ENCODE measurements at regions not wholly inside any gene's neighbourhood (a gene's known extent, or its start where the extent isn't known, plus 50 kb on each side); places are given as distances from the start of the nearest gene placed in this dataset.
A peak's percentile ranks its signal among the peaks of the same experiment; 100 is the strongest.

DNA sequence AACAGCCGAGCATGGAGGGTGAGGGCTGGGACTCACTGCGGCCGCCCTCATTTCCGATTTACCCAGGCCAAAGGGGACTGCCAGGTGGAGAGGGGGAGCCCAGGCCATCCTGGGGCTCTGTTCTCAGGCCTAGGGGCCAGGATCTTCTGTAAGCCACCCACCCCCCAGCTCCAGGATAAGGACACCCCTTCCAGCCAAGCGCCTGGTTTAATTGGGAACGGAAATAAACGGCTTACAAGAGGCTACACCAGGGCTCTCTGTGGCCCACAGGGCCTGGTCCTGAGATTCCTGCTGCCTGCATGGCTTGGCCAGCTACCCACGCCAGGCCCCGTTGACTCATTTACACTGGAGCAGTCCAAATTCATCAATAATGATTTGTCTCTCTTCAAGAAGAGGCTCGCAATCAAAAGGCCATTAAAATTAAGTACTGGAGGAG, 68.1 kb upstream of the TOP1 start:
- H3K4me3 ChIP-seq, result no peak overlapping the region
- no peaks in the 10 kb centered on the region for H3K9me3 ChIP-seq
- intact Hi-C loops (cut with DNase I; ENCODE audit: low total_unique reads), result no loop called here
- no peaks in the 10 kb centered on the region for H3K36me3 ChIP-seq
- TF ChIP-seq, protein P1, sequence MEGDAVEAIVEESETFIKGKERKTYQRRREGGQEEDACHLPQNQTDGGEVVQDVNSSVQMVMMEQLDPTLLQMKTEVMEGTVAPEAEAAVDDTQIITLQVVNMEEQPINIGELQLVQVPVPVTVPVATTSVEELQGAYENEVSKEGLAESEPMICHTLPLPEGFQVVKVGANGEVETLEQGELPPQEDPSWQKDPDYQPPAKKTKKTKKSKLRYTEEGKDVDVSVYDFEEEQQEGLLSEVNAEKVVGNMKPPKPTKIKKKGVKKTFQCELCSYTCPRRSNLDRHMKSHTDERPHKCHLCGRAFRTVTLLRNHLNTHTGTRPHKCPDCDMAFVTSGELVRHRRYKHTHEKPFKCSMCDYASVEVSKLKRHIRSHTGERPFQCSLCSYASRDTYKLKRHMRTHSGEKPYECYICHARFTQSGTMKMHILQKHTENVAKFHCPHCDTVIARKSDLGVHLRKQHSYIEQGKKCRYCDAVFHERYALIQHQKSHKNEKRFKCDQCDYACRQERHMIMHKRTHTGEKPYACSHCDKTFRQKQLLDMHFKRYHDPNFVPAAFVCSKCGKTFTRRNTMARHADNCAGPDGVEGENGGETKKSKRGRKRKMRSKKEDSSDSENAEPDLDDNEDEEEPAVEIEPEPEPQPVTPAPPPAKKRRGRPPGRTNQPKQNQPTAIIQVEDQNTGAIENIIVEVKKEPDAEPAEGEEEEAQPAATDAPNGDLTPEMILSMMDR (IDR thresholded peaks at IDR 0.05), result no peak
- TF ChIP-seq POLR2A (IDR thresholded peaks at IDR 0.05) (no peak), POLR2AphosphoS5 (IDR thresholded peaks at IDR 0.05) (no peak)
- no peaks in the 10 kb centered on the region for H3K27me3 ChIP-seq
- peaks cover 0 to 4% of the 10 kb centered on the region in 2 donors for H3K4me1 ChIP-seq
- no peak for DNase-seq (ENCODE audit: low spot score in 2 of 2)
- peak overlapping the region in 1 of 2 donors; percentile 82 for H3K27ac ChIP-seq

DNA sequence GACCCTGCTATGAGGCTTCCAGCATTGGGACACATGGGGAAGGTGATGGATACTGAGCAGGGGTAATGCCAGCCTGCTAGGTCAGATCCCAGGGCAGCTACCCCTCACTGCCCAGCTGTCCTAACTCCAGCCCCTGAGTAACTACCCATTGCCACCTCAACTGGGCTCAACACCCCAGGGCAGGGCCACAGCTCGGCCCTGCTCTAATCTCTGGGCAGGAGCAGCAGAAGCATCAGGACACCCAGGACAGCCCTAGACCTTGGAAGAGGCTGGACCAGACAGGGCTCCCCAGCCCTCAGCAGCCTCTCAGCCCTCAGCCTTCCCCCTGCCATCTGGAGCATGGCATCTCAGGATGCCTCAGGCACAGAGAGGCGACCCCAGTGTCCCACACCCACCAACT, 67.4 kb upstream of the TOP1 start:
- Histone ChIP-seq H3K36me3 (no peaks in the 10 kb centered on the region), H3K4me3 (no peak overlapping the region), H3K27ac (peak overlapping the region; percentile 69 to 82), H3K9me3 (no peaks in the 10 kb centered on the region), H3K4me1 (peaks cover 0 to 4% of the 10 kb centered on the region in 2 donors), H3K27me3 (no peaks in the 10 kb centered on the region)
- TF ChIP-seq POLR2A (IDR thresholded peaks at IDR 0.05) (no peak), POLR2AphosphoS5 (IDR thresholded peaks at IDR 0.05) (no peak)
- TF ChIP-seq, protein P1 (IDR thresholded peaks at IDR 0.05), result no peak
- DNase-seq (ENCODE audit: low spot score in 2 of 2), result no peak
- intact Hi-C loops (cut with DNase I; ENCODE audit: low total_unique reads), result no loop called here

DNA sequence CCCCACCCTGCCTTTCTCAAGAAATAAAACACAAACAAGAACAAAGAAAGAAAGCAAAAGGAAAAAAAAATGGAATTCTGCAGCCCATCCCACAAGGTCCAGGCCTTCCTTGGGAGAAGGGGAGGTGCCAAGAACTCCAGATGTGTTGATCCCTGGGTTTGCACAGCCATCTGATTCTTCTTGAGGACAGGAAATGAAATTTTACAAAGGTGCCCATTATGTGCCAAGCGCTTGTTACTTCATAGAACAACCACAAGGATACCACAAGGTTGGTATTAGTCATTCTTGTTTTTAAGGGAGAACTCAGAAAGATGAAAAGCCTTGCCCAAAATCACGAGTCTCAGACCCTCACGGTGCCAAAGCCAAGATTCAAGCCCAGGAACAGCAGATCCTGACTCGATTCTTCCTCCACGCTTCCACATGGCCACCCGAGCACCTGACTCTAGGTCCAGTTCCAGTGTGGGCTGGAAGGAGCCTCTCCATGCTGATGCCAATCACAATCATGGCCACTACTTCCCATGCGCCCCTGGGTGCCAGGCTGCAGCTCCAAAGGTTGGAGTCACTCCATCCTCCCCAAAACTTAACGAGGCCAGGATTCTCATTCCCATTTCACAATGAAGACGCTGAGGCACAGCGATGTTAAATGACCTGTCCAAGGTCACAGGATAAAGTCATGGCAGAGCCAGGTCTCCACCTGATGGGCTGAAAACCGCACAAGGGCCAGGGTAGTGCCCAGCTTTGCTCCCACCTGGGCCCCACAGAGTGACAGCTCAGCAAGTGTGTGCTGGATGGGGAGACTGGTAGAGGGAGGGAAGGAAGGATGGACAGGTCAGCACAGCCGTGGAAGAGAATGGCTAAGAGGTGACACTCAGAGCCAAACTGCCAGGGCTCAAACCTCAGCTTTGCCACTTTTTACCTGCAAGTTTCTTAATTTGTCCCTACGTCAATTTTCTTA, 66.7 kb upstream of the TOP1 start:
- H3K4me1 ChIP-seq, result peaks cover 0 to 4% of the 10 kb centered on the region in 2 donors
- intact Hi-C loops (cut with DNase I; ENCODE audit: low total_unique reads), result no loop called here
- DNase-seq (ENCODE audit: low spot score in 2 of 2), result peak in 1 of 2 donors; percentile 64
- TF ChIP-seq POLR2AphosphoS5 (IDR thresholded peaks at IDR 0.05) (no peak), POLR2A (IDR thresholded peaks at IDR 0.05) (no peak)
- TF ChIP-seq, protein P1 (IDR thresholded peaks at IDR 0.05), result peak in 1 of 3 donors; percentile 27
- peak overlapping the region; percentile 69 to 82 for H3K27ac ChIP-seq
- no peaks in the 10 kb centered on the region for H3K27me3 ChIP-seq
- no peaks in the 10 kb centered on the region for H3K36me3 ChIP-seq
- H3K9me3 ChIP-seq, result no peaks in the 10 kb centered on the region
- no peak overlapping the region for H3K4me3 ChIP-seq

DNA sequence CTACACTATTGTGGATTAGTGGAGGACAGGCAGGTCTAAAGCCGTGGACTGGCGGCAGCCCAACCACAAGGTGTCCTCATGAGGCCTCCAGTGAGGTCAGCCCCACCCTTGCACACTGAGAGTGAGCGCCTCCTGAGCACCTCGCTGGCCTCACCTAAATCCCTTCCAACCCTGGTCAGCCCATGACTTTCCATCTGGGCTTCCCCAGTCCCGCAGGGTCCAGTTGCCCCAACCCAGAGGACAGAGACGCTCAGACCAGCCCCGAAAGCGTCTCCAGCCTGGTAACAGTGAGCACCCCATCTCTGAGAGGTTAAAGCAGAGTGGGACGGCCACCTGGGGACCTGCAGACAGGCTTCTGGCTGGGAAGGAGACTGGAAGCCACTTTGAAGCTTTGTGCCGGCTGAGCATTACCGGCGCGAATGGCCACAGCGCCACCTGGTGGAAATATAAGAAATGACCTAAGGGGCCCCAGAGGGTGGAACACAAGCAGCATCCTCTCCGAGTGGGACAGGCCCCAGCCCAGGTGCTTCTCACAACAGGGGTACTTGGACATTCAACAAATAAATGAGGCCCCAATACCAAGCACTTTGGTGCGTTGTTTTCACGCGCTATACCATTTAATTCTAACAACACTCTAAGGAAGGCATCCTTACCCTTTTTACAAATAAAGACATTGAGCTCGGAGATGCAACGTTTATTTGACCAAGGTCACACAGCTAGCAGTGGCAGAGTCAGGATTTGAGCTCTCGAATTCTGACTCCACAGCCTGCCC, 65.7 kb upstream of the TOP1 start:
- intact Hi-C loops (cut with DNase I; ENCODE audit: low total_unique reads), result no loop called here
- H3K27ac ChIP-seq, result peak overlapping the region; percentile 41 to 69
- peak; percentile 56 to 74 for DNase-seq (ENCODE audit: low spot score in 2 of 2)
- no peak overlapping the region for H3K4me3 ChIP-seq
- no peaks in the 10 kb centered on the region for H3K27me3 ChIP-seq
- no peaks in the 10 kb centered on the region for H3K36me3 ChIP-seq
- H3K9me3 ChIP-seq, result no peaks in the 10 kb centered on the region
- TF ChIP-seq, protein P1 (IDR thresholded peaks at IDR 0.05), result peak; percentile 80 to 89 (median 88)
- no peak for TF ChIP-seq POLR2AphosphoS5 (IDR thresholded peaks at IDR 0.05)
- H3K4me1 ChIP-seq, result peaks cover 0 to 4% of the 10 kb centered on the region in 2 donors

DNA sequence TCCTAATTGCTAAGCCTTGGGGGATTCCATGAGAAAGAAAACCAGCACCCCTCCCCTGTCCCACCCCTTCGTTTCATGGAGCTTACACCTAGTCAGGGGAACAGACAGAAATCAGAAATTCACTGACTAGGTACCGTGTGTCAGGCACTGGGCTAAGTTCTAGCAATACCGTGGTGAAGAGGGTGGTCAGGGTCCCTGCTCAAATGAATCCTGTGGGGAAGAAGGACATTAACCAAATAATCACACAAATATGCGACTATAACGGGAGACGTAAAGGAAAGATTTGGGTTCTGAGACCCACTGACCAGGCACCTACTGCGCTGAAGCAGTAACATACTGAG, 65.1 kb upstream of the TOP1 start:
- Histone ChIP-seq H3K27ac (no peak overlapping the region), H3K36me3 (no peaks in the 10 kb centered on the region), H3K4me1 (peaks cover 0 to 4% of the 10 kb centered on the region in 2 donors), H3K4me3 (no peak overlapping the region), H3K9me3 (no peaks in the 10 kb centered on the region), H3K27me3 (no peaks in the 10 kb centered on the region)
- DNase-seq (ENCODE audit: low spot score in 2 of 2), result no peak
- no peak for TF ChIP-seq POLR2A (IDR thresholded peaks at IDR 0.05)
- TF ChIP-seq, protein P1 (IDR thresholded peaks at IDR 0.05), result no peak
- no peak for TF ChIP-seq POLR2AphosphoS5 (IDR thresholded peaks at IDR 0.05)
- intact Hi-C loops (cut with DNase I; ENCODE audit: low total_unique reads), result no loop called here

Measured in breast epithelium (tissue), 4 donors.